K562 (cell line): ENCODE measurements at regions not wholly inside any gene's neighbourhood (a gene's known extent, or its start where the extent isn't known, plus 50 kb on each side); places are given as distances from the start of the nearest gene placed in this dataset.

Source experiments
- ATAC-seq: fragments of 200-7000 bp; cut with Tn5 transposase; 3 replicates; pipeline ENCODE4 v1.9.1; 2020; ENCODE audit warnings: moderate library complexity
- BruUV-seq: library from RNA; stranded (reverse); fragments of 400-500 nt; replicated peaks from 2 replicates; lab custom pipeline; 2021; lab: Mats Ljungman, UMichigan
- CTCF ChIA-PET: fragments of 300-600 bp; formaldehyde crosslinking; extraction: SDS; loops from one replicate; lab custom pipeline; 2021; ENCODE audit warnings: low intra/inter-chr PET ratio; lab: Yijun Ruan, JAX
- POLR2A ChIA-PET: fragments of 300-600, 350-650 bp; sonication (Branson Sonifier 250); formaldehyde crosslinking; extraction: SDS; loops from one replicate; lab custom pipeline; 2021; ENCODE audit warnings: antibody characterized with exemption, inconsistent platforms; lab: Yijun Ruan, JAX
- DNase-seq, 4 experiments: peaks; one replicate each; pipeline versions ENCODE4 v3.0.0 to v3.0.0-alpha.2; 2011 to 2018; ENCODE audit warnings: low spot score in 3 of 4, mixed read lengths in 3 of 4; ENCODE audit errors: extremely low read depth in 1 of 4
- FAIRE-seq: peaks from 2 replicates; lab custom pipeline; 2011; peaks lifted over from hg19 to GRCh38; lab: Jason Lieb, UNC
- H2AFZ ChIP-seq: 2 replicates; pipeline ENCODE4 v1.6.0; 2011; ENCODE audit warnings: low read depth, low read length, control low read depth, inconsistent platforms
- H3K27ac ChIP-seq: fragments of 200-600 bp; 3 replicates; pipeline ENCODE4 v1.8.0; 2011; ENCODE audit warnings: low read depth, mild to moderate bottlenecking, control low read depth, inconsistent platforms, low read length, moderate library complexity, mixed read lengths; ENCODE audit errors: extremely low read depth
- H3K27me3 ChIP-seq, 2 experiments: fragments of 300-600 bp in 1 of 2; 2 replicates in 1 of 2; 3 replicates in 1 of 2; pipeline versions ENCODE4 v1.6.0 to v1.8.0; 2011; ENCODE audit warnings: inconsistent platforms in 2 of 2, low read length in 2 of 2, mild to moderate bottlenecking in 1 of 2, mixed read lengths in 1 of 2, moderate library complexity in 1 of 2; ENCODE audit not compliant: control insufficient read depth in 2 of 2, insufficient read depth in 2 of 2
- H3K36me3 ChIP-seq: fragments of 300-600 bp; 3 replicates; pipeline ENCODE4 v1.8.0; 2011; ENCODE audit warnings: mild to moderate bottlenecking, low read length, inconsistent platforms; ENCODE audit not compliant: control insufficient read depth, insufficient read depth
- H3K4me1 ChIP-seq, 2 experiments: fragments of 200-600 bp in 1 of 2; replicated peaks in 1 of 2; 2 replicates in 1 of 2; 3 replicates in 1 of 2; pipeline versions ENCODE4 v1.5.1 to v1.8.0; 2011; ENCODE audit warnings: inconsistent platforms in 2 of 2, low read length in 2 of 2, mild to moderate bottlenecking in 1 of 2, mixed read lengths in 1 of 2, moderate library complexity in 1 of 2; ENCODE audit not compliant: control insufficient read depth in 2 of 2, insufficient read depth in 2 of 2
- H3K4me2 ChIP-seq: 2 replicates; pipeline ENCODE4 v1.6.1; 2011; ENCODE audit warnings: low read length, control low read depth, inconsistent platforms, mixed read lengths; ENCODE audit not compliant: insufficient read depth
- H3K4me3 ChIP-seq: fragments of 200-600 bp; sonication (generic), shearing (Covaris generic); 2 replicates; pipeline ENCODE4 v1.5.1; 2016; ENCODE audit warnings: control low read depth, inconsistent platforms
- H3K79me2 ChIP-seq: fragments of 200-600 bp; 3 replicates; pipeline ENCODE4 v1.8.0; 2011; ENCODE audit warnings: low read length, inconsistent platforms; ENCODE audit not compliant: control insufficient read depth, insufficient read depth
- H3K9ac ChIP-seq, 2 experiments: 2 replicates each; pipeline versions ENCODE4 v1.6.0 to v1.6.1; 2011; ENCODE audit warnings: low read depth in 2 of 2, low read length in 2 of 2, control low read depth in 1 of 2, inconsistent platforms in 1 of 2, mild to moderate bottlenecking in 1 of 2, mixed read lengths in 1 of 2; ENCODE audit not compliant: insufficient read depth in 1 of 2
- H3K9me1 ChIP-seq: one replicate; pipeline ENCODE4 v1.6.0; 2011; ENCODE audit warnings: inconsistent platforms, mild to moderate bottlenecking, low read length, moderate library complexity; ENCODE audit not compliant: control insufficient read depth, insufficient read depth
- H3K9me3 ChIP-seq: replicated peaks from 2 replicates; pipeline ENCODE4 v1.5.1; 2011; ENCODE audit warnings: low read depth, low read length, inconsistent platforms; ENCODE audit not compliant: control insufficient read depth, insufficient read depth
- H4K20me1 ChIP-seq: replicated peaks from 2 replicates; pipeline ENCODE4 v1.6.1; 2011; ENCODE audit warnings: low read length, inconsistent platforms, mixed read lengths; ENCODE audit not compliant: control insufficient read depth, insufficient read depth
- GATAD2B ChIP-seq: fragments of 450-650 bp; IDR thresholded peaks from 2 replicates; pipeline ENCODE4 v1.6.1; 2017; ENCODE audit warnings: mild to moderate bottlenecking, borderline replicate concordance
- HNRNPK ChIP-seq: fragments of 200-400 bp; formaldehyde crosslinking; IDR thresholded peaks from one replicate; pipeline ENCODE4 v1.6.1; 2018; ENCODE audit warnings: mild to moderate bottlenecking, low read depth, low read length; ENCODE audit not compliant: poor library complexity, severe bottlenecking
- MED1 ChIP-seq: sonication (generic); formaldehyde crosslinking; IDR thresholded peaks from 2 replicates; pipeline ENCODE4 v1.8.1; 2023; ENCODE audit warnings: missing genetic modification reagents, borderline replicate concordance
- NR2F6 ChIP-seq: fragments of 450-650 bp; formaldehyde crosslinking; IDR thresholded peaks from 2 replicates; pipeline ENCODE4 v1.4.0; 2020; ENCODE audit warnings: mild to moderate bottlenecking
- PHF21A ChIP-seq: fragments of 450-650 bp; IDR thresholded peaks from 2 replicates; pipeline ENCODE4 v1.6.1; 2017; ENCODE audit warnings: low read depth, borderline replicate concordance
- PRPF4 ChIP-seq: fragments of 200-400 bp; formaldehyde crosslinking; IDR thresholded peaks from one replicate; pipeline ENCODE4 v1.6.1; 2017; ENCODE audit warnings: low read length, low read depth, mild to moderate bottlenecking; ENCODE audit not compliant: insufficient read depth, poor library complexity, severe bottlenecking
- UBTF ChIP-seq, 2 experiments: IDR thresholded peaks; 2 replicates each; pipeline ENCODE4 v1.6.1; 2012; ENCODE audit warnings: improper control_type of control experiment in 2 of 2, low read depth in 2 of 2, low read length in 2 of 2, borderline replicate concordance in 1 of 2
- ZBTB11 ChIP-seq, 3 experiments: fragments of 200-800 bp in 1 of 3; fragments of 250-450 bp in 1 of 3; fragments of 450-650 bp in 1 of 3; sonication (Bioruptor Pico) in 1 of 3; sonication (Bioruptor generic) in 1 of 3; formaldehyde crosslinking in 1 of 3; IDR thresholded peaks; 2 replicates each; pipeline versions ENCODE4 v1.6.1 to v1.8.0; 2016 to 2022; ENCODE audit warnings: mild to moderate bottlenecking in 2 of 3, missing genetic modification characterization in 2 of 3, missing compliant biosample characterization in 1 of 3, moderate library complexity in 1 of 3
- ZFPM2 ChIP-seq: fragments of 250-450 bp; sonication (Bioruptor Pico); IDR thresholded peaks from 2 replicates; pipeline ENCODE4 v1.5.1; 2022; ENCODE audit warnings: mild to moderate bottlenecking
- WGBS: fragments of 100-300 bp; shearing (Covaris generic); methylation state at CpG from one replicate; pipeline ENCODE4 v1.1.6; 2016; ENCODE audit warnings: low coverage, mixed read lengths; ENCODE audit not compliant: insufficient coverage; ENCODE audit errors: missing lambda C conversion rate; 5-methylcytosine and 5-hydroxymethylcytosine counted together
- in situ Hi-C: fragments of 300-500 bp; cut with MboI; formaldehyde crosslinking; loops from 4 replicates; pipeline ENCODE4 v1.15.0; 2018; ENCODE audit warnings: inconsistent platforms, mixed read lengths
- intact Hi-C: fragments of 100-400 bp; cut with micrococcal nuclease; formaldehyde crosslinking; loops from 2 replicates; pipeline ENCODE4 v1.14.2; 2022

- Histone ChIP-seq H3K79me2 (no peaks in the 10 kb centered on the region), H3K4me1 (no peaks in the 10 kb centered on the region), H3K9me1 (no peaks in the 10 kb centered on the region), H2AFZ (no peak overlapping the region), H3K36me3 (no peaks in the 10 kb centered on the region), H3K4me2 (no peak overlapping the region), H3K27ac (no peak overlapping the region), H4K20me1 (no peaks in the 10 kb centered on the region), H3K9me3 (no peaks in the 10 kb centered on the region), H3K9ac (no peak overlapping the region), H3K27me3 (no peaks in the 10 kb centered on the region), H3K4me3 (no peak overlapping the region)
- BruUV-seq, result no TSS peak
- intact Hi-C loops, result no loop called here
- 0% methylated on average over 2 of the region's 2 CpGs for WGBS
- TF ChIP-seq ZFPM2 (CRISPR knock-in tag) (no peak), HNRNPK (no peak), NR2F6 (CRISPR knock-in tag) (no peak), PRPF4 (no peak), ZBTB11 (CRISPR knock-in tag; IDR thresholded peaks at IDR 0.05) (no peak), UBTF (IDR thresholded peaks at IDR 0.05; ENCODE audit: borderline replicate concordance in 1 of 2, low read depth in 2 of 2, low read length in 2 of 2) (no peak), MED1 (CRISPR knock-in tag) (no peak), PHF21A (no peak), GATAD2B (no peak)
- ChIA-PET POLR2A (no interaction called here), CTCF (no interaction called here)
- in situ Hi-C loops, result no loop called here
- FAIRE-seq (no peak), DNase-seq (no peak), ATAC-seq (no peak)
Measured at GRCh38 chr13:76732367-76732766, 153.8 kb downstream of the KCTD12 start.
